ENCODE measurements at regions not wholly inside any gene's neighbourhood (a gene's known extent, or its start where the extent isn't known, plus 50 kb on each side); places are given as distances from the start of the nearest gene placed in this dataset.

- no peaks in the 10 kb centered on the region for H4K20me1 ChIP-seq (replicated peaks in 1 of 2; ENCODE audit: control insufficient read depth in 1 of 2, insufficient read depth in 2 of 2, low read length in 2 of 2)
- TF ChIP-seq SP2 (IDR thresholded peaks at IDR 0.05; ENCODE audit: low read length) = no peak
- no peak for TF ChIP-seq CBX5 (IDR thresholded peaks at IDR 0.05; ENCODE audit: low read depth, low read length)
- TF ChIP-seq SP4 (IDR thresholded peaks at IDR 0.05; ENCODE audit: low read length) = no peak
- TF ChIP-seq EZH2 (IDR thresholded peaks at IDR 0.05; ENCODE audit: low read depth, low read length, severe bottlenecking) = no peak
- TF ChIP-seq MAFK (IDR thresholded peaks at IDR 0.05; ENCODE audit: low read depth, low read length) = no peak
- no peak for TF ChIP-seq RBBP5 (IDR thresholded peaks at IDR 0.05; ENCODE audit: borderline replicate concordance, low read depth, low read length)
- TF ChIP-seq POLR2AphosphoS5 (IDR thresholded peaks at IDR 0.05; ENCODE audit: low read depth, low read length) = no peak
- no peak for TF ChIP-seq E2F6 (IDR thresholded peaks at IDR 0.05)
- TF ChIP-seq MAX (IDR thresholded peaks at IDR 0.05) = no peak
- no peak for TF ChIP-seq SUZ12 (IDR thresholded peaks at IDR 0.05; ENCODE audit: low read length)
- TF ChIP-seq ASH2L (IDR thresholded peaks at IDR 0.05; ENCODE audit: low read length) = no peak
- CTCF ChIA-PET (ENCODE audit: partially characterized antibody) = no interaction called here
- H3K14ac ChIP-seq (ENCODE audit: insufficient read length) = no peak overlapping the region
- H3K79me1 ChIP-seq (ENCODE audit: low read depth, low read length) = no peaks in the 10 kb centered on the region
- H2AFZ ChIP-seq (ENCODE audit: low read length) = no peak overlapping the region
- no peak overlapping the region for H4K5ac ChIP-seq (ENCODE audit: insufficient read length, low read depth, low read length)
- H2BK20ac ChIP-seq (ENCODE audit: low read length) = no peak overlapping the region
- H3K9me3 ChIP-seq (ENCODE audit: insufficient read depth in 2 of 2, low read depth in 1 of 2, low read length in 1 of 2) = peaks cover 0 to 4% of the 10 kb centered on the region in 2 experiments; a peak in 1 of 4 replicates
- H2BK120ac ChIP-seq (replicated peaks; ENCODE audit: low read depth, low read length) = no peak overlapping the region
- WGBS, 2 experiments (ENCODE audit: extremely low coverage in 1 of 2, insufficient coverage in 1 of 2, insufficient read length in 1 of 2, insufficient replicate concordance in 2 of 2, low coverage in 1 of 2, low lambda C conversion rate in 2 of 2, missing lambda C conversion rate in 1 of 2) = 93% methylated on average over 7 of the region's 7 CpGs; no CpG with 5 or more reads in 1 of the 2 experiments
- no peak overlapping the region for H3K4me2 ChIP-seq (ENCODE audit: insufficient read depth in 1 of 2, low read depth in 2 of 2, low read length in 2 of 2)
- H3K4ac ChIP-seq (replicated peaks; ENCODE audit: insufficient read length, low read depth, low read length) = no peak overlapping the region
- no peak overlapping the region for H2BK12ac ChIP-seq (ENCODE audit: low read depth, low read length)
- DNase-seq (ENCODE audit: low read depth in 1 of 2, low spot score in 2 of 2) (no peak), FAIRE-seq (no peak)
- H4K8ac ChIP-seq (ENCODE audit: extremely low read depth, insufficient read depth, low read length) = no peak overlapping the region; the same call in 1 of the 2 replicates
- no peaks in the 10 kb centered on the region for H3K4me1 ChIP-seq (replicated peaks in 1 of 4; ENCODE audit: control insufficient read depth in 3 of 4, insufficient read depth in 4 of 4, low read length in 3 of 4)
- no peak overlapping the region for H3K23ac ChIP-seq (ENCODE audit: insufficient read length)
- H2AK5ac ChIP-seq (ENCODE audit: low read depth, low read length) = no peak overlapping the region
- no peak overlapping the region for H3K27ac ChIP-seq (ENCODE audit: low read depth, low read length)
- H3K9ac ChIP-seq (replicated peaks in 1 of 4; ENCODE audit: extremely low read depth in 1 of 4, low read depth in 3 of 4, low read length in 3 of 4) = no peak overlapping the region
- no peaks in the 10 kb centered on the region for H3K79me2 ChIP-seq (ENCODE audit: control insufficient read depth in 1 of 2, insufficient read depth in 2 of 2, low read length in 2 of 2)
- H2BK15ac ChIP-seq (ENCODE audit: low read length) = no peak overlapping the region
- POLR2A ChIA-PET (ENCODE audit: partially characterized antibody) = no interaction called here
- no peak overlapping the region for H3K4me3 ChIP-seq (ENCODE audit: extremely low read depth in 1 of 4, insufficient read depth in 2 of 4, low read depth in 3 of 4, low read length in 4 of 4)
- no peaks in the 10 kb centered on the region for H3K23me2 ChIP-seq (ENCODE audit: low read depth, low read length)
- no peak overlapping the region for H2BK5ac ChIP-seq (ENCODE audit: low read depth, low read length)
- no peaks in the 10 kb centered on the region for H3K27me3 ChIP-seq (replicated peaks in 1 of 4; ENCODE audit: control insufficient read depth in 3 of 4, extremely low read depth in 1 of 4, insufficient read depth in 3 of 4, low read length in 3 of 4)
- no peaks in the 10 kb centered on the region for H3K36me3 ChIP-seq (ENCODE audit: control insufficient read depth in 2 of 4, insufficient read depth in 4 of 4, low read length in 3 of 4)
- no peak overlapping the region for H3K56ac ChIP-seq (replicated peaks; ENCODE audit: insufficient read length, low read depth, low read length)
- H3K18ac ChIP-seq (ENCODE audit: extremely low read depth, low read length) = no peak overlapping the region
- no peak overlapping the region for H4K91ac ChIP-seq (replicated peaks; ENCODE audit: insufficient read length, low read length)
Observed at GRCh38 chr4:32318926-32319325, 1598.8 kb downstream of the PCDH7 start.
